NCI-H1092 (cell line): ENCODE measurements at regions not wholly inside any gene's neighbourhood (a gene's known extent, or its start where the extent isn't known, plus 50 kb on each side); places are given as distances from the start of the nearest gene placed in this dataset.

Experiments used
- DNase-seq: peaks from one replicate; lab custom pipeline; 2025; lab: John Stamatoyannopoulos, UW

DNA sequence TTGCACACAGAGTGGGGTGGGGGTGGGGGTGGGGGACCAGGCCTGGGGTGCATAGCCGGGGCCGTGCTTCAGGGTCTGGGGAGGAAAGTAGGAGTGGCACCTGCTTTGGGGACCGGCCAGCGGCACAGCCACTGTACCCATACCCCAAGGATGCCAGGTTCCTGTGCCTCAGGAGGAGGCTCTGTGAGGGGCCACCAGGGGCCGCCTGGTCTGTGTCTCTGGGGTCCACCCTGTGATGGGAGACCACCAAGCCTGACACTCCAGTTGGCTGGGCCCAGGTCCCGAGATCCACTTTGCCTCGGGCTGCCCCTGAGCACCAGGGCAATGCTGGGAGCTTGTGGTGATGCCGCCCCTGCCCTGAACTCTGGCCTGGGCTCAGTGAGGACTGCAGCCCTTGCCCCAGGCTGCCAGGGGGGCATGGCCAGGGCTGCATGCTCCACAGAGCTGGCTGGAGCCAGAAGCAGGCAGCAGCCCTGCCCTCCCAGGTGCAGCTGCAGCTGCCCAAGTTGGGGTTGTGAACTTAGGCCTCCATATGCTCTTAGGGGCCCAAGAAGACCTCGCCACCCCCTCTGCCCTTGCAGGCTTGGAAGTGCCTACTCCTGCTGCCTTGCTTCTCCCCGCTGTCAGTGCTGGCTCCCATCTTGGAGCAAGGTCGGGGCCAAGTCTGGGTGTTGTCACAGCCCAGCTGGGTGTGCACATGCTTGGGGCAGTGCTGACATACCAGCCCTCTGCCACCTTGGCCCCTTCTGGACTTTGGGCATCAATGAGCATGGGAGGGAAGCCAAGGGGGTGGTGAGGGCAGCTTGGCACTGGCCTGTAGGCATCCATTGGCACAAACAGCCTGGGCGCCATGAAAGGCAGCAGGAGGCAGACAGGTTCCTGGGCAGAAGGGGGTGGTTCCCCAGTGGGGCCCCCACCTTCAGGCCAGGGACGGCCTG lies 123.3 kb upstream of the THY1 start:
- no peak for DNase-seq

DNA sequence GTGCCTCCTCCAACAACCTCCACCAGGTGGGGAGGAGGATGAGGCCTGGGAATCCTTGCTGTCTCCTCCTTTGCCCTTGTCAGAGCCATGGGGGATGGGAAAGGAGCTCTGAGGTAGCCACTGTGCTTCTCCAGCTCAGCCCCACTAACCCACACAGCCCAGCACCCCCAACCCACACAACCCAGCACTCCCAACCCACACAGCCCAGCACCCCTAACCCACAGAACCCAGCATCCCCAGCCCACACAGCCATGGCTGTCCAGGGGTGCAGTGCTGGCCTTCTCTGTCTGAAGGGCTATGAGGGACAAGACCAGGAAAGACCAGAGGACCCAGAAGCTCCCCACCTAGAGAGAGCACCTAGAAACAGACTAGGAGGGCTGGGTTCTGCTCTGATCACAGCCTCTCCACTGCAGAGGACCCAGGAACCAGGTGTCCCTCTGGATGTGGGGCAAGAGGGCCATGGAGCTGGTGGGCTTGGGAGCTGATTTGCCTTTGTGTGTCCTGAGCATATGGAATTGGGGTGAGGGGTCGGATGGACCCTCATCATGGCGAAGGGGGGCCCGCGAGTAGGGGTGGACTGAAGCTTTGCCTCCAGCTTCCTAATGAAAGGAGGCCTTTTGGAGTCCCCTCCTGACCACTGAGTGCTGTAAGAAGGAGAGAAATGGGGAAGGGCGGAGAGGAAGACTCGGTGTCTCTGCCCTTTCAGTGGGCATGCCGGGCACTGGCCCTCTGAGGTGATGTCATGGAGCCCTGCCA lies 117.6 kb upstream of the THY1 start:
- no peak for DNase-seq

- no peak for DNase-seq
Observed at GRCh38 chr11:119539583-119539982, 116.6 kb upstream of the THY1 start.

GRCh38 chr11:119538753-119539152 lies 115.8 kb upstream of the THY1 start:
- DNase-seq = no peak

- no peak for DNase-seq
Observed at GRCh38 chr11:119537306-119538253, 114.6 kb upstream of the THY1 start.

DNA sequence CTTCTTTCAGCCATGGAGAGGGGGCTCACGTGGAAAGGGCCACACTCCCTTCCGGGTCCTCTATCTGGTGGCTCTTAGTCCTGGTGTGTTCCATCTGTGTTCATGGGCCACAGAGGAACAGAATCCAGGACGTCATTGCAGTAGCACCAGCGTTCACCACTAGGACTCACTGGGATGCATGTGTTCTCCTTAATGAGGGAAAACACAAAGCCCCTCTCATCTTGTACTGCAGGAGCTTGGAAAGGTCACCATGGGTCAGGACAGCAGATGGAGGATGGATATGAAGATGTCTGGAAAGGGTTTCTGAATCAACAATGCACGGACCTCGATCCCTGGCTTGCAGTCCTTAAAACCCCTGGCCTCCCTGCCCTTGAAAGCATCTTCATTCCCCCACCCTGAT lies 113.8 kb upstream of the THY1 start:
- no peak for DNase-seq

DNA sequence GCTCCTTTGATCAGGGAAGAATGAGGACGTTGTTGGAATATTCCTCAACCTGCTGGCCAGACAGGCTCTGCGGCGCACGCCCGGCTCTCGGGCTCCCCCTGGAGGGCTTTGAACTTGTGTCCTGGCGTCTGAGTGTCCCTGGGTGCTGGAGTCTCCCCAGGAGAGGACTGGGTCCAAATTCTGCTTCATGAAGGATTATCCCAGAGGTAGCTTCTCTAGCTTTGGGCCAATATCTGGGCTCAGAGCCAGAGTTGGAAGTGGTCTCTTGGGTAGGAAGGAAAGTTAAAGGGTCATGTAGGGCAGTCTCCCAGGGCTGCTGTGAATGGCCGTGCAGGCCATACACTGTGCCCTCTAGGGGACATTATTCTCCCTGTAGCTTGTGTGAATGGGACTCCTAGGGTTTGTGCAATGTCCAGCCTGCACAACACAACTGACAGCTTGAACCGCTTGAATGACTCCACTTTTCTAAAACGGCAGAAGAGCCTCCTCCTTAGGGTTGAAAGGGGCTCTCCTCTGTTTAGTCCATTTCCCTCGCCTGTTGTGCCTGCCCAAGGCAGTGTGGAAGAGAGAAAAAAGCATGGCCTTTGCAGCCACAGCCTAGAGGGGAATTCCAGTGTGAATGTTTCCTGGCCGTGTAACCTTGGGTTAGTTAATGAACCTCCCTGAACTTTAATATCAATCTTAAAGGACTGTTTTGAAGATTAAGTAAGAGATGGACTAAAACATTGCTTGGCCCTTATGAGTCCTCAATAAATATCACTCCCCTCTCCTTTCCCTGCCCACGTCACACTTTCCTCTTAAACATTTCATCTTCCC lies 111.2 kb upstream of the THY1 start:
- peak; percentile 80 for DNase-seq

GRCh38 chr11:119533462-119533861 lies 110.5 kb upstream of the THY1 start:
- no peak for DNase-seq

DNA sequence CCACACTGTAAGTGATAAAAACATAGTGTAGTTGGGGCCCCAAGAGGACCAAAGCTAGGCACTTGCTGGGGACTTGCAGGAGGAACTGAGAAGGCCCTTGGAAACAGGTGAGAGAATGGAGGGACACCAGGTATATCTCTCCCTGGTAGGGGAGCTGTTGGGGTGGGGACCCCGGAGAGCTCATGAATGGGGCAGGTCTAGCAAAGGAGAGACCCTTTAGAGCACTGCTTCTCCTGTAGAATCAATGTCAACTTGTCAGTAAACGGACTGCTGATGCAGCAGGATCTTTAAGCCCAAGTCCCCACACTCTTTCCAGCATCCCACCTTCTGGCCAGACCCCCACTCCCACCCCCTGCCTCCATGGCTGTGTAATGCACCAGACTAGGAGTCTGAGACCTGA lies 109.6 kb upstream of the THY1 start:
- no peak for DNase-seq

DNA sequence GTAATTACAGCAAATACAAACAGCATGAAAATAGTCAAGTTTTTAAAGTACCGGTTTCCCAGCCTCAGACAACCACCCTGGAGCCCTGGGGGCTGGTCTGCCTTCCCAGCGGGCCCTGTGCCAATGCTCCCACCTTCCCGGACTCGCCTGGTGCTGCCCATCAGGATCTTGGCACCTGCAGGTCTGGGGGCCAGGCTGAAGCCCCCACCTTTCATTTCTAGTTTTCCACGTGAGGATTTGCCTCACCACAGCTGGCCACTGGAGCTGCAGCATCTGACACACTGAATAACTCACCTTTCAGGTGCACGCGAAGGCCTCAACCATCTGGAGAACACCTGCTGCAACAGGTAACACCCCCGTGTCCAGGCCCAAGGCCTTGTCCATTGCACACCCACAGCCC lies 108.7 kb upstream of the THY1 start:
- DNase-seq = no peak

- no peak for DNase-seq
Observed at GRCh38 chr11:119531056-119531455, 108.1 kb upstream of the THY1 start.

DNA sequence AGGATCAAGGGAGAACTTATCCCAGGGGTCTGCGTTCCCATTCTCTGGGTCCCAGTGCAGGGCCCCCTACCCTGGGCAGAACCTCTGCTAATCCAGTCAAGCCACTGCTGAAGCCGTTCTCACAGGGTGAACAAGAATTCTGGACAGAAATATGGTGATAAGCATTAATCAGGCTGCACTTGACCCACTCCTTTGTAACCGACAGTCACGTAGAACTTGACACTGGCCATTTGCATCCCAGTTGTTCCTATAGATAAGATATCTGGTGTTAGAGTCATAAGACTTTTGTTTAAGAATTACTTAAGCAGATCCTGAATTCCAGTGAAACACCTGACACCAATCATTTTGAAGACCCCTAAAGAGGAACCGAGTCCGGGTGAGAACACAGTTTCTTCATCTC lies 107.5 kb upstream of the THY1 start:
- DNase-seq = no peak

GRCh38 chr11:119529936-119530335 lies 107.0 kb upstream of the THY1 start:
- DNase-seq = no peak

- no peak for DNase-seq
Observed at GRCh38 chr11:119529063-119529845, 106.3 kb upstream of the THY1 start.

DNA sequence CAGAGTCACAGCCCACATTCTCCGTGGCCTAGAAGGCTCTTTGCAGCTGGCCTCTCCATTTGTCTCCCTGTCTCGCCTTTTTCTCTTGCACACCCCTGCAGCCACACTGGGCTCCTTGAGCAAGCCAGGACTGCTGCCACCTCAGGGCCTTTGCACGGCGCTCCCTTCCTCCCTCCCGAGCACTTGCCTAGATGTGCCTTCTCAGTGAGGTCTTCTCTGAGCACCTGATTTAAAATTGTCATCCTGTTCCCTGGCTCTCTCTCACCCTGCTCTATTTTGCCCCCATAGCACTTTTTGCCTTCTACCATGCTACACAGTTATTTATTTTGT lies 102.9 kb upstream of the THY1 start:
- DNase-seq = no peak

GRCh38 chr11:119525180-119525866 lies 102.4 kb upstream of the THY1 start:
- DNase-seq = no peak

DNA sequence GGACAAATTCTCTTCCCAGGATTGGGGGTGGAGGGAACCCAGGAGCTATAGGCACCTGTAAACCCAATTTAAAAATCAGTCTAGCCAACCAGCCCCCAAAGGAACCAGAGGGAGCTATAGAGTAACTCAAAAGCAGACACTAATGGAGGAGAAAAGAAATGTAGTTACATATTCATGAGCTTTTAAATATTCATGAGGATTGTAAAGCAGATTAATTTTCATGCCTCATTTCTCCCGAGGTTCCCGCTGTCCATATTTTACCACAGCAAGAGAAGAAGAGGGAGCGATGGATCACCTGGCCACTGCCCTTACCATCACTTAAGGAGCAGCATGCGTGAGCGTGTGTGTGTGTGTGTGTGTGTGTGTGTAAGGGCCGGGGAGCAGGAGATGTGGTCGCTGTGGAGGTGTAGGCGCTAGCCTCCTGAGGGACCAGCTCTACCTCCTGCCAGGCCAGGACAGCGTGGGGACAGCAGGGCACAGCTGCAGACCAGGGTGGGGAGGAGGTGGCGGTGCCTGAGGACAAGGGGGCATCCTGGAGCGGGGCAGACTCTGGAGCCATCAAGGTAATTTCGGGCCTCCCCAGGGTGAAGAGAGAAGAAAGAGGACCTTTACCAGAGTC lies 100.7 kb upstream of the THY1 start:
- no peak for DNase-seq

DNA sequence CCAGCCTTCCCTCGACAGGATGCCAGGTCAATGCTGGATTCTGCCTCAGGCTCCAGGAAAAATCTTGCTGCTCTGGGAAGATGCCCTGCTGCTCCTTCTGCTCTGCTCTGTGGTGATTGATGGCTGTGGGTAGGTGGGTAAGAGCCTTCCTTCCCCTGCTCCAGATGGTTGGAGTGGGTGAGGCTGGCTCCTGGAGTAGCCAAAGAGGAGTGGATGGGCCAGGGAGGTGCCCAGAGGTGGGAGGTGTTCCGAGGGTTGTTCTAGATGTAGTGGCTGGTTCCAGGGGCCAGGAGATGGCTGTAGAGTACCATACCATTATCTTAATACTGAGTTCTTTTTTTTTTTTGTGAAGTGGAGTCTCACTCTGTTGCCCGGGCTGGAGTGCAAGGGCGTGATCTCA lies 99.6 kb upstream of the THY1 start:
- DNase-seq = no peak

GRCh38 chr11:119521551-119521950 lies 98.6 kb upstream of the THY1 start:
- DNase-seq = no peak

GRCh38 chr11:119520966-119521365 lies 98.0 kb upstream of the THY1 start:
- no peak for DNase-seq
